ENCODE measurements at regions not wholly inside any gene's neighbourhood (a gene's known extent, or its start where the extent isn't known, plus 50 kb on each side); places are given as distances from the start of the nearest gene placed in this dataset.

DNA sequence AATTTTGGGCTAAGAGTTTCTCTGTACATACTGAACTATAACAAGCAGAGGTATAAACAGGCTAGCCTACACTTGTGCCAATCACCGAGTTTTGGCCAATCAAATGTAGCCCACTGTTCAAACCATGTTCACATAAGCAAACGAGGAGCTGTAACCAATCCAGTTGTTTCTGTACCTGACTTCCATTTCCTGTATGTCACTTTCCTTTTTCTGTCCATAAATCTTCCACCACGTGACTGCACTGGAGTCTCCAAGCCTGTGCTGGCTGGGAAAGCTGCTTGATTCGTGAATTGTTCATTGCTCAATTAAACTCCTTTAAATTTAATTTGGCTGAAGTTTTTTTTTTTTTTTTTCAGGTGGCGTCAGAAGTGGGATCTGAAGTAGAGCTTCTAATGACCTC is 332.9 kb downstream of the RNF144B start:
- ChIA-PET POLR2A (no interaction called here), CTCF (interaction anchor here (1.3 kb wide), 1 partner anchor 17 kb away, joined by 3 read pairs; no protein-coding TSS in a partner anchor)
- intact Hi-C loops (cut with micrococcal nuclease) (no loop called here), dilution Hi-C loops (cut with MboI; ENCODE audit: extremely low pct_ligation_motif_present, low sequenced_read_pairs) (no loop called here)
- FAIRE-seq (no peak), DNase-seq (ENCODE audit: low read depth, low spot score) (no peak)
- Histone ChIP-seq H3K79me2 (ENCODE audit: control insufficient read depth, insufficient read depth, low read length) (no peaks in the 10 kb centered on the region), H2AFZ (ENCODE audit: low read depth, low read length) (no peak overlapping the region), H3K4me1 (ENCODE audit: control insufficient read depth, extremely low read depth, insufficient read depth, low read length) (no peaks in the 10 kb centered on the region), H4K20me1 (replicated peaks; ENCODE audit: control insufficient read depth, extremely low read depth, insufficient read depth, low read length) (no peaks in the 10 kb centered on the region), H3K4me2 (ENCODE audit: insufficient read depth, low read length) (no peak overlapping the region), H3K9ac (replicated peaks; ENCODE audit: extremely low read depth, insufficient read depth, low read length) (no peak overlapping the region), H3K4me3 (replicated peaks in 1 of 3; ENCODE audit: insufficient read depth in 1 of 3, low read depth in 1 of 3, low read length in 3 of 3) (no peak overlapping the region), H3K9me1 (replicated peaks; ENCODE audit: control insufficient read depth, extremely low read depth, insufficient read depth, low read length) (no peaks in the 10 kb centered on the region), H3K9me3 (replicated peaks; ENCODE audit: control insufficient read depth, insufficient read depth, low read length) (no peaks in the 10 kb centered on the region), H3K27ac (ENCODE audit: insufficient read depth, low read depth, low read length) (no peak overlapping the region), H3K27me3 (ENCODE audit: control insufficient read depth in 2 of 2, insufficient read depth in 2 of 2, low read length in 2 of 2) (no peaks in the 10 kb centered on the region), H3K36me3 (ENCODE audit: control insufficient read depth in 2 of 2, extremely low read depth in 1 of 2, insufficient read depth in 2 of 2, low read length in 2 of 2) (no peaks in the 10 kb centered on the region)
- TF ChIP-seq EZH2 (IDR thresholded peaks at IDR 0.05; ENCODE audit: borderline replicate concordance, low read depth, low read length, severe bottlenecking) (no peak), JUN (IDR thresholded peaks at IDR 0.05; ENCODE audit: borderline replicate concordance, insufficient read depth, insufficient read length, low read depth) (no peak)
- BruUV-seq (replicated peaks) = no TSS peak

DNA sequence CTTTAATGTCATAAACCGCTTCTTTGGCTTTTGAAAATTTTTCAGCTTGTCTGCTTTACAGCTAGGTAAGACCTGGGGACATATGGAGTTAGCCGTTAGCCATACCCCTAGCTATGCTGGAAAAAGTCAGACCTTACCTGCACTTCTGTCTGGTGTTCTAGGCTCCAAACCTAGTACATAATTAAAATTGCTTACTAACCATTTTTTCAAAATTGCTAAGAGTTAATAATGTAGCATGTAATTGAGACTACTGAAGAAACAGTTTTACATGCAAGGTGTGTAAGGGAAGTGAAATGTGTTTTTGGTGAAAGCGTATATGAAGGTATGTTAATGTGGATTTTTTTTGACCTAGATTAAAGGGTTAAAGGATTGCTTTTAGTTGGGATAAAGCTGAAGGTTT is 336.9 kb downstream of the RNF144B start:
- Histone ChIP-seq H3K36me3 (ENCODE audit: control insufficient read depth in 2 of 2, extremely low read depth in 1 of 2, insufficient read depth in 2 of 2, low read length in 2 of 2) (no peaks in the 10 kb centered on the region), H3K27ac (ENCODE audit: insufficient read depth, low read depth, low read length) (no peak overlapping the region), H3K9me3 (replicated peaks; ENCODE audit: control insufficient read depth, insufficient read depth, low read length) (no peaks in the 10 kb centered on the region), H3K79me2 (ENCODE audit: control insufficient read depth, insufficient read depth, low read length) (no peaks in the 10 kb centered on the region), H3K4me3 (replicated peaks in 1 of 3; ENCODE audit: insufficient read depth in 1 of 3, low read depth in 1 of 3, low read length in 3 of 3) (no peak overlapping the region), H4K20me1 (replicated peaks; ENCODE audit: control insufficient read depth, extremely low read depth, insufficient read depth, low read length) (no peaks in the 10 kb centered on the region), H3K4me2 (ENCODE audit: insufficient read depth, low read length) (no peak overlapping the region), H3K4me1 (ENCODE audit: control insufficient read depth, extremely low read depth, insufficient read depth, low read length) (no peaks in the 10 kb centered on the region), H2AFZ (ENCODE audit: low read depth, low read length) (no peak overlapping the region), H3K9me1 (replicated peaks; ENCODE audit: control insufficient read depth, extremely low read depth, insufficient read depth, low read length) (no peaks in the 10 kb centered on the region), H3K27me3 (ENCODE audit: control insufficient read depth in 2 of 2, insufficient read depth in 2 of 2, low read length in 2 of 2) (no peaks in the 10 kb centered on the region), H3K9ac (replicated peaks; ENCODE audit: extremely low read depth, insufficient read depth, low read length) (no peak overlapping the region)
- ChIA-PET POLR2A (no interaction called here), CTCF (no interaction called here)
- no peak for DNase-seq (ENCODE audit: low read depth, low spot score)
- no peak for FAIRE-seq
- dilution Hi-C loops (cut with MboI; ENCODE audit: extremely low pct_ligation_motif_present, low sequenced_read_pairs) = no loop called here
- TF ChIP-seq POLR2AphosphoS5 (IDR thresholded peaks at IDR 0.05; ENCODE audit: insufficient read depth, low read depth, low read length) (no peak), EZH2 (IDR thresholded peaks at IDR 0.05; ENCODE audit: borderline replicate concordance, low read depth, low read length, severe bottlenecking) (no peak), MYC (IDR thresholded peaks at IDR 0.05; ENCODE audit: low read depth, low read length) (no peak), FOS (IDR thresholded peaks at IDR 0.05; ENCODE audit: borderline replicate concordance, insufficient read depth, low read length) (no peak), JUN (IDR thresholded peaks at IDR 0.05; ENCODE audit: borderline replicate concordance, insufficient read depth, insufficient read length, low read depth) (no peak), POLR2A (IDR thresholded peaks at IDR 0.05; ENCODE audit: low read depth, low read length) (no peak), GATA2 (IDR thresholded peaks at IDR 0.05; ENCODE audit: insufficient read depth, insufficient read length, low read depth, low read length) (no peak)
- TF ChIP-seq, protein P1, sequence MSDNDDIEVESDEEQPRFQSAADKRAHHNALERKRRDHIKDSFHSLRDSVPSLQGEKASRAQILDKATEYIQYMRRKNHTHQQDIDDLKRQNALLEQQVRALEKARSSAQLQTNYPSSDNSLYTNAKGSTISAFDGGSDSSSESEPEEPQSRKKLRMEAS (IDR thresholded peaks at IDR 0.05; ENCODE audit: insufficient read depth, insufficient read length) = no peak
- TF ChIP-seq, protein P2, sequence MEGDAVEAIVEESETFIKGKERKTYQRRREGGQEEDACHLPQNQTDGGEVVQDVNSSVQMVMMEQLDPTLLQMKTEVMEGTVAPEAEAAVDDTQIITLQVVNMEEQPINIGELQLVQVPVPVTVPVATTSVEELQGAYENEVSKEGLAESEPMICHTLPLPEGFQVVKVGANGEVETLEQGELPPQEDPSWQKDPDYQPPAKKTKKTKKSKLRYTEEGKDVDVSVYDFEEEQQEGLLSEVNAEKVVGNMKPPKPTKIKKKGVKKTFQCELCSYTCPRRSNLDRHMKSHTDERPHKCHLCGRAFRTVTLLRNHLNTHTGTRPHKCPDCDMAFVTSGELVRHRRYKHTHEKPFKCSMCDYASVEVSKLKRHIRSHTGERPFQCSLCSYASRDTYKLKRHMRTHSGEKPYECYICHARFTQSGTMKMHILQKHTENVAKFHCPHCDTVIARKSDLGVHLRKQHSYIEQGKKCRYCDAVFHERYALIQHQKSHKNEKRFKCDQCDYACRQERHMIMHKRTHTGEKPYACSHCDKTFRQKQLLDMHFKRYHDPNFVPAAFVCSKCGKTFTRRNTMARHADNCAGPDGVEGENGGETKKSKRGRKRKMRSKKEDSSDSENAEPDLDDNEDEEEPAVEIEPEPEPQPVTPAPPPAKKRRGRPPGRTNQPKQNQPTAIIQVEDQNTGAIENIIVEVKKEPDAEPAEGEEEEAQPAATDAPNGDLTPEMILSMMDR (IDR thresholded peaks at IDR 0.05; ENCODE audit: extremely low read depth in 1 of 2, insufficient read depth in 1 of 2, low read depth in 1 of 2, low read length in 2 of 2) = no peak
- intact Hi-C loops (cut with micrococcal nuclease) = no loop called here
- no TSS peak for BruUV-seq (replicated peaks)

All from endothelial cell of umbilical vein (primary cell).